ENCODE measurements at regions not wholly inside any gene's neighbourhood (a gene's known extent, or its start where the extent isn't known, plus 50 kb on each side); places are given as distances from the start of the nearest gene placed in this dataset.

DNA sequence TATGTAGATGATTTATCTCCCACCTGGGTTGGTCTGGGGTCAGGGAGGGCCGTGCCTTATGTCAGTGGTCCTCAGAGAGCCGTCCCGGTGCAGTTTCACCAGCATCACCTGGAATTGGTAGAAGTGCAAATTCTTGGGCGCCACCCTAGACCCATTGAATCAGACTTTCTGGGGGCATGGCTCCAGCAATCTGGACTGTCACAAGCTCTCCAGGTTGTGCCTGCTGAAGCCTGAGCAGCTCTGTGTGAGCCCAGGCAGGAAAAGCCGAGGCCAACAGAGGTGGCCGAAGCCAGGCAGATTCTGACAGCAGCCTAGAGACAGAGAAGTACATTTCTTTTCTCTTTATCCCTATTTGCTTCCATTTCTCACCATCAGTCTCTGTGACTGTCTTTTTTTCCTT is 98.4 kb upstream of the SEC11C start:
- no peaks in the 10 kb centered on the region for H3K36me3 ChIP-seq (replicated peaks in 1 of 2; ENCODE audit: control extremely low read depth in 1 of 2, control insufficient read depth in 1 of 2, extremely low read depth in 1 of 2, insufficient read depth in 2 of 2, low read length in 1 of 2)
- H3K9me3 ChIP-seq (ENCODE audit: control extremely low read depth in 1 of 3, control insufficient read depth in 2 of 3, insufficient read depth in 1 of 3, low read length in 2 of 3), result no peaks in the 10 kb centered on the region
- no peak overlapping the region for H3K27ac ChIP-seq (ENCODE audit: low read length in 2 of 2)
- H3K9ac ChIP-seq (ENCODE audit: low read length), result no peak overlapping the region
- no peak overlapping the region for H3K4me3 ChIP-seq (ENCODE audit: control extremely low read depth in 1 of 5, extremely low read depth in 1 of 5, insufficient read depth in 1 of 5, low read depth in 2 of 5, low read length in 4 of 5)
- H3K79me2 ChIP-seq (ENCODE audit: control insufficient read depth, insufficient read depth, low read length), result no peaks in the 10 kb centered on the region
- no peak for DNase-seq
- no peaks in the 10 kb centered on the region for H4K20me1 ChIP-seq (ENCODE audit: control insufficient read depth, insufficient read depth, low read length, poor library complexity, severe bottlenecking)
- Mint-ChIP-seq H3K27ac (no peak overlapping the region), H3K4me1 (no peaks in the 10 kb centered on the region), H3K27me3 (no peaks in the 10 kb centered on the region), H3K4me3 (no peak overlapping the region), H3K9me3 (ENCODE audit: insufficient read depth) (no peaks in the 10 kb centered on the region)
- H3K4me2 ChIP-seq (replicated peaks; ENCODE audit: low read depth, low read length, poor library complexity, severe bottlenecking), result no peak overlapping the region
- TF ChIP-seq EZH2 (IDR thresholded peaks at IDR 0.05; ENCODE audit: borderline replicate concordance, insufficient read depth, low read depth, low read length, poor library complexity, severe bottlenecking), result no peak
- WGBS (ENCODE audit: insufficient coverage), result 96% methylated on average over 4 of the region's 6 CpGs
- no peak overlapping the region for H2AFZ ChIP-seq (ENCODE audit: insufficient read depth, low read depth, low read length, poor library complexity, severe bottlenecking)
- no peaks in the 10 kb centered on the region for H3K27me3 ChIP-seq (replicated peaks in 1 of 4; ENCODE audit: control extremely low read depth in 1 of 4, control insufficient read depth in 3 of 4, insufficient read depth in 4 of 4, low read length in 3 of 4)
- ChIA-PET POLR2A (no interaction called here), CTCF (no interaction called here)
- no peak for ATAC-seq (ENCODE audit: low read depth)
- intact Hi-C loops (cut with micrococcal nuclease), result no loop called here
- no peaks in the 10 kb centered on the region for H3K4me1 ChIP-seq (ENCODE audit: control insufficient read depth in 2 of 2, insufficient read depth in 2 of 2, low read length in 2 of 2)

- ChIA-PET POLR2A (no interaction called here), CTCF (interaction anchor here (1.1 kb wide), 1 partner anchor 43 kb away, joined by 3 read pairs; no protein-coding TSS in a partner anchor)
- H3K27ac Mint-ChIP-seq, result no peak overlapping the region
- DNase-seq (no peak), ATAC-seq (ENCODE audit: low read depth) (no peak)
- no peaks in the 10 kb centered on the region for H3K9me3 Mint-ChIP-seq (ENCODE audit: insufficient read depth)
- Histone ChIP-seq H3K4me1 (ENCODE audit: control insufficient read depth in 2 of 2, insufficient read depth in 2 of 2, low read length in 2 of 2) (no peaks in the 10 kb centered on the region), H4K20me1 (ENCODE audit: control insufficient read depth, insufficient read depth, low read length, poor library complexity, severe bottlenecking) (no peaks in the 10 kb centered on the region), H3K27me3 (replicated peaks in 1 of 4; ENCODE audit: control extremely low read depth in 1 of 4, control insufficient read depth in 3 of 4, insufficient read depth in 4 of 4, low read length in 3 of 4) (no peaks in the 10 kb centered on the region), H3K4me3 (ENCODE audit: control extremely low read depth in 1 of 5, extremely low read depth in 1 of 5, insufficient read depth in 1 of 5, low read depth in 2 of 5, low read length in 4 of 5) (no peak overlapping the region), H3K4me2 (replicated peaks; ENCODE audit: low read depth, low read length, poor library complexity, severe bottlenecking) (no peak overlapping the region), H3K9me3 (ENCODE audit: control extremely low read depth in 1 of 3, control insufficient read depth in 2 of 3, insufficient read depth in 1 of 3, low read length in 2 of 3) (no peaks in the 10 kb centered on the region), H3K9ac (ENCODE audit: low read length) (no peak overlapping the region), H3K36me3 (replicated peaks in 1 of 2; ENCODE audit: control extremely low read depth in 1 of 2, control insufficient read depth in 1 of 2, extremely low read depth in 1 of 2, insufficient read depth in 2 of 2, low read length in 1 of 2) (no peaks in the 10 kb centered on the region), H3K27ac (ENCODE audit: low read length in 2 of 2) (no peak overlapping the region), H3K79me2 (ENCODE audit: control insufficient read depth, insufficient read depth, low read length) (no peaks in the 10 kb centered on the region), H2AFZ (ENCODE audit: insufficient read depth, low read depth, low read length, poor library complexity, severe bottlenecking) (no peak overlapping the region)
- no peaks in the 10 kb centered on the region for H3K27me3 Mint-ChIP-seq
- 93% methylated on average over 7 of the region's 10 CpGs for WGBS (ENCODE audit: insufficient coverage)
- no peak overlapping the region for H3K4me3 Mint-ChIP-seq
- intact Hi-C loops (cut with micrococcal nuclease), result no loop called here
- no peaks in the 10 kb centered on the region for H3K4me1 Mint-ChIP-seq
- no peak for TF ChIP-seq CTCF (IDR thresholded peaks at IDR 0.05)
Observed at GRCh38 chr18:59041819-59042815, 97.6 kb upstream of the SEC11C start.
